MM.1S (cell line): ENCODE measurements at regions not wholly inside any gene's neighbourhood (a gene's known extent, or its start where the extent isn't known, plus 50 kb on each side); places are given as distances from the start of the nearest gene placed in this dataset.

Source experiments
- EZH2 ChIP-seq: fragments of 300-600 bp; sonication (generic); optimal IDR thresholded peaks from 2 replicates; pipeline ENCODE3; 2017; ENCODE audit warnings: low read depth, mild to moderate bottlenecking, antibody characterized with exemption, low read length, mixed read lengths
- TF ChIP-seq, protein P1 (sequence below): fragments of 300-600 bp; sonication (generic); IDR thresholded peaks from 2 replicates; pipeline ENCODE4 v1.5.1; 2016; ENCODE audit warnings: antibody characterized with exemption, low read length, mixed read lengths

DNA sequence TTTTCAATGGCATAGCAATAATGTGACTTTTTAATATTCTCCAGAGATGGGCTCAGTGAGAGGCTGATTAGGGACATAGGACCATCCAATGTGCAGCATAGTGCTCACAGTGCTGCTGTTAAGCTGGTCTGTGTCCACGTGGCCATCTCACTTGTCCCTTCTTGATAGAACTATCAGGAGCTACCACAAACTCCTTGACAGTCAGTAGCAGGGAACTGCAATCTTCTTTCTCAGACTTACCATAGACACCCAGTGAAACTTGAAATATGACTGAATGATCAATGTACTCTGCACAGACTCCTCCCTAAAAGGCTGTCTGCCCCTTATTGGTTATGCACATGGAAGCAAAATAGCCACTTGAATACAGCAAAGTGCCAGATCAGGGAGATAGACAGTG is 64.5 kb upstream of the WARS2 start:
- TF ChIP-seq, protein P1, sequence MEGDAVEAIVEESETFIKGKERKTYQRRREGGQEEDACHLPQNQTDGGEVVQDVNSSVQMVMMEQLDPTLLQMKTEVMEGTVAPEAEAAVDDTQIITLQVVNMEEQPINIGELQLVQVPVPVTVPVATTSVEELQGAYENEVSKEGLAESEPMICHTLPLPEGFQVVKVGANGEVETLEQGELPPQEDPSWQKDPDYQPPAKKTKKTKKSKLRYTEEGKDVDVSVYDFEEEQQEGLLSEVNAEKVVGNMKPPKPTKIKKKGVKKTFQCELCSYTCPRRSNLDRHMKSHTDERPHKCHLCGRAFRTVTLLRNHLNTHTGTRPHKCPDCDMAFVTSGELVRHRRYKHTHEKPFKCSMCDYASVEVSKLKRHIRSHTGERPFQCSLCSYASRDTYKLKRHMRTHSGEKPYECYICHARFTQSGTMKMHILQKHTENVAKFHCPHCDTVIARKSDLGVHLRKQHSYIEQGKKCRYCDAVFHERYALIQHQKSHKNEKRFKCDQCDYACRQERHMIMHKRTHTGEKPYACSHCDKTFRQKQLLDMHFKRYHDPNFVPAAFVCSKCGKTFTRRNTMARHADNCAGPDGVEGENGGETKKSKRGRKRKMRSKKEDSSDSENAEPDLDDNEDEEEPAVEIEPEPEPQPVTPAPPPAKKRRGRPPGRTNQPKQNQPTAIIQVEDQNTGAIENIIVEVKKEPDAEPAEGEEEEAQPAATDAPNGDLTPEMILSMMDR, result no peak
- no peak for TF ChIP-seq EZH2
